ENCODE measurements at regions not wholly inside any gene's neighbourhood (a gene's known extent, or its start where the extent isn't known, plus 50 kb on each side); places are given as distances from the start of the nearest gene placed in this dataset.
"Not testable (repeated sequence)": the region's sequence is repeated elsewhere in the genome, so short reads cannot be mapped to it uniquely, and the experiment has no call there.

DNA sequence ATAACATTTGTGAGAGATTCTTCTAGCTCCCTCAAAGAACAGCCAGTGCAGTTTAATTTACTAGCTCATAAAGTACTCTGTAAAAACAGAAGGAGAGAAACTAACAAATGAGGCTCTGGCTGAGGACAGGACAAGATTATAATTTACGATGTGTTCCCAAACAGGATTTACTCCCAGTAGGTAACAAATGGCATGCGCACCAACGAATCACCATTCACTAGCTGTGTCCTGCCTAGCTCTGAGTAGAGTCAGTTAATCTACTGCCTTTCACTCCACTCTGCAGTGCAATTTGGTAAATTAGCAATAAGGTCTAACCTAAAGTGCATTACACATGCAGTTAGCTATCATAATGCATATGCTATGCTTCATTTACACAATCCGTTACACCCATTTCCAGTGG lies 497.4 kb upstream of the CCNG1 start:
- Histone ChIP-seq H3K9me3 (ENCODE audit: control insufficient read depth, insufficient read depth, low read length) (no peaks in the 10 kb centered on the region), H3K4me1 (ENCODE audit: control insufficient read depth, insufficient read depth, low read length) (no peaks in the 10 kb centered on the region), H3K36me3 (ENCODE audit: control insufficient read depth, insufficient read depth, low read length) (no peaks in the 10 kb centered on the region), H3K27ac (ENCODE audit: low read depth, low read length) (no peak overlapping the region), H3K4me3 (ENCODE audit: low read depth, low read length) (no peak overlapping the region), H3K27me3 (ENCODE audit: control insufficient read depth, insufficient read depth, low read length) (no peaks in the 10 kb centered on the region), H3K9ac (ENCODE audit: low read depth, low read length) (no peak overlapping the region)

DNA sequence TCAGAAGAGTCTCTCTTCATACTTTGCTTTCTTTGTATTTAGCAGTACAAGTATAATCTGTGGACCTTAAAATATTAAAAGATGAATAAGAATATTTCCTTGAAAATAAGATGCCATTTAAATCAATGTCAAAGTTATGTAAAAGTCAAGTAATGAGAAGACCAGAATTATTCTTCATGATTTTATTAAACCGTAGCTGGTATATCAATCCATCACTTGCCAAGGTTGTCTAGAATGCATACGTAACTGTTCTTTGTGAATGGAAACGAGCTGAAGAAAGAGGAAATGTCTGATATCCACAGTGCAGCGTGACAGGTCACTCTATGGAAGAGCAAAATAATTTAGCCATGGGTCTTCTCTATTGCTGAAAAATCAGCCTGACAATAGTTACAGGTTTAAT lies 488.7 kb upstream of the CCNG1 start:
- H3K9me3 ChIP-seq (ENCODE audit: control insufficient read depth, insufficient read depth, low read length) = no peaks in the 10 kb centered on the region
- H3K4me1 ChIP-seq (ENCODE audit: control insufficient read depth, insufficient read depth, low read length) = no peaks in the 10 kb centered on the region
- no peak overlapping the region for H3K9ac ChIP-seq (ENCODE audit: low read depth, low read length)
- no peak overlapping the region for H3K27ac ChIP-seq (ENCODE audit: low read depth, low read length)
- H3K36me3 ChIP-seq (ENCODE audit: control insufficient read depth, insufficient read depth, low read length) = no peaks in the 10 kb centered on the region
- H3K27me3 ChIP-seq (ENCODE audit: control insufficient read depth, insufficient read depth, low read length) = no peaks in the 10 kb centered on the region
- no peak overlapping the region for H3K4me3 ChIP-seq (ENCODE audit: low read depth, low read length)

DNA sequence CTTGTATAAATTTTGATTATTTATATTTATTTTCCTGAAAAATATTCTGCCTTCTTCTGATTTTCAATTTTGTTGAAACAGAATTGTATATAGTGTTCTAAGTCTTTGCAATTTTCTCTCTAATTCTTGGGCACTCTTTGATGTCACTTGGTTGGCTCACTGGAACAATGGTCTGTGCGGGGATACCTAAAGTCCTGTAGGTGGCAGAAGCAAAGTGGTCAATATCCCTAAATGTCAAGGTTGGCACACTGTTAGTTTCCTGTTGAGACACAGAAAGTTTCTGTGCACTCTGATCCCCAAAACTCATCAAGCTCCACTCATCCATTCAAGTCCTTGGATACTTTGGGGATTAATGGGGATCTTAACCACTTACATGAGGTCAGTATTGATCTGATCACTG lies 480.8 kb upstream of the CCNG1 start:
- Histone ChIP-seq H3K9me3 (ENCODE audit: control insufficient read depth, insufficient read depth, low read length) (no peaks in the 10 kb centered on the region), H3K4me3 (ENCODE audit: low read depth, low read length) (no peak overlapping the region), H3K9ac (ENCODE audit: low read depth, low read length) (no peak overlapping the region), H3K27ac (ENCODE audit: low read depth, low read length) (no peak overlapping the region), H3K4me1 (ENCODE audit: control insufficient read depth, insufficient read depth, low read length) (no peaks in the 10 kb centered on the region), H3K27me3 (ENCODE audit: control insufficient read depth, insufficient read depth, low read length) (no peaks in the 10 kb centered on the region), H3K36me3 (ENCODE audit: control insufficient read depth, insufficient read depth, low read length) (no peaks in the 10 kb centered on the region)

- not testable (repeated sequence) for H3K27me3 ChIP-seq (ENCODE audit: control insufficient read depth, insufficient read depth, low read length); H3K4me3 ChIP-seq (ENCODE audit: low read depth, low read length); H3K4me1 ChIP-seq (ENCODE audit: control insufficient read depth, insufficient read depth, low read length); H3K27ac ChIP-seq (ENCODE audit: low read depth, low read length); H3K9ac ChIP-seq (ENCODE audit: low read depth, low read length); H3K36me3 ChIP-seq (ENCODE audit: control insufficient read depth, insufficient read depth, low read length); H3K9me3 ChIP-seq (ENCODE audit: control insufficient read depth, insufficient read depth, low read length)
Measured at GRCh38 chr5:162964144-162964543, 473.3 kb upstream of the CCNG1 start.

- no peak overlapping the region for H3K27ac ChIP-seq (ENCODE audit: low read depth, low read length)
- H3K27me3 ChIP-seq (ENCODE audit: control insufficient read depth, insufficient read depth, low read length) = no peaks in the 10 kb centered on the region
- no peaks in the 10 kb centered on the region for H3K4me1 ChIP-seq (ENCODE audit: control insufficient read depth, insufficient read depth, low read length)
- H3K36me3 ChIP-seq (ENCODE audit: control insufficient read depth, insufficient read depth, low read length) = no peaks in the 10 kb centered on the region
- H3K9ac ChIP-seq (ENCODE audit: low read depth, low read length) = no peak overlapping the region
- H3K4me3 ChIP-seq (ENCODE audit: low read depth, low read length) = no peak overlapping the region
- no peaks in the 10 kb centered on the region for H3K9me3 ChIP-seq (ENCODE audit: control insufficient read depth, insufficient read depth, low read length)
Measured at GRCh38 chr5:162990063-162990462, 447.3 kb upstream of the CCNG1 start.

DNA sequence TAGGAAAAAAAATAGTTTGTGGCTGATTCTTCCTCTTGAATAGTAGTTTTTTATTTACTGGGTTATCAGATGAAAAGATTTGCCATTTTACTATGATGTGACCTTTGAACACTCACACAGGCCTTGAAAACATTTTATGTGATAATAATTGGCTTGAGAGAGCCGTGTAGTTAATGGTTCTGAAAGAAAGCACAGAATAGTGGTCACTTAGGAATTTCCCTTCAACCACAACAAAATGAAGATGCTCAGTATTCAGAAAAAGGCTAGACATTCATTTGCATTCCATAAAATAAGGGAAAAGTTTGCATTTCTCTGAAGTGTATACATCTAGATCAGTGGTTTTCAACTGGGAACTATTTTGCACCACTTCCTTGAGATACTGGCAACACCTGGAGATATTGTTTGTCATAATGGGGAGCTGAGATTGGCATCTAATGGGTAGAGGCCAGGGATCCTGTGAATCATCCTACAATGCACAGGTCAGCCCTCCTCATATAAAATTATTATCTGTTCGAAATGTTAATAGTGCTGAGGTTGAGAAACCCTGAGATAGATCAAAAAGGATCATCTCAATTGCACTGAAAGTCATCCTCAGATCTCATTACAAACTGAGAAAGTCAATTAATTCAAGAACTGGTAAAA lies 446.4 kb upstream of the CCNG1 start:
- no peak overlapping the region for H3K9ac ChIP-seq (ENCODE audit: low read depth, low read length)
- H3K36me3 ChIP-seq (ENCODE audit: control insufficient read depth, insufficient read depth, low read length) = no peaks in the 10 kb centered on the region
- H3K9me3 ChIP-seq (ENCODE audit: control insufficient read depth, insufficient read depth, low read length) = no peaks in the 10 kb centered on the region
- no peaks in the 10 kb centered on the region for H3K27me3 ChIP-seq (ENCODE audit: control insufficient read depth, insufficient read depth, low read length)
- H3K4me1 ChIP-seq (ENCODE audit: control insufficient read depth, insufficient read depth, low read length) = no peaks in the 10 kb centered on the region
- no peak overlapping the region for H3K27ac ChIP-seq (ENCODE audit: low read depth, low read length)
- H3K4me3 ChIP-seq (ENCODE audit: low read depth, low read length) = no peak overlapping the region

DNA sequence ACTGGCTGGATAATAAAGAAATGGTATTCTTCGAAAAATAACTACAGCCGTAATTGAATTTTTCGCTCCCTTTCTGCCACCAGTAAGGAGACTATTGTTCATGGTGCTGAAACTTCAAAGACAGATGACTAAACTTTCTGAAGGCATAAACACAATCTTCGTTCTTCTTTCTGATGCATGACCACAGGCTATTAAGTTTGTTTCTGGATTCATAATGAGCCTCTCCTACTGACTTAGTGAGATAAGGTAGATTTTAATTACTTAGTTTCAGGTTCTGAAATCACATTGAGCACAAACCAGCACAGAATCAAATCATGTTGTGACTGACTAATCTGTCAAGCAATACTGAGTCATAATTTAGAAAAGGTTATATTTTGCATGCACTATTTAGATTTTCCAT lies 441.8 kb upstream of the CCNG1 start:
- Histone ChIP-seq H3K4me3 (ENCODE audit: low read depth, low read length) (no peak overlapping the region), H3K9ac (ENCODE audit: low read depth, low read length) (no peak overlapping the region), H3K36me3 (ENCODE audit: control insufficient read depth, insufficient read depth, low read length) (no peaks in the 10 kb centered on the region), H3K4me1 (ENCODE audit: control insufficient read depth, insufficient read depth, low read length) (no peaks in the 10 kb centered on the region), H3K27me3 (ENCODE audit: control insufficient read depth, insufficient read depth, low read length) (no peaks in the 10 kb centered on the region), H3K9me3 (ENCODE audit: control insufficient read depth, insufficient read depth, low read length) (no peaks in the 10 kb centered on the region), H3K27ac (ENCODE audit: low read depth, low read length) (no peak overlapping the region)

DNA sequence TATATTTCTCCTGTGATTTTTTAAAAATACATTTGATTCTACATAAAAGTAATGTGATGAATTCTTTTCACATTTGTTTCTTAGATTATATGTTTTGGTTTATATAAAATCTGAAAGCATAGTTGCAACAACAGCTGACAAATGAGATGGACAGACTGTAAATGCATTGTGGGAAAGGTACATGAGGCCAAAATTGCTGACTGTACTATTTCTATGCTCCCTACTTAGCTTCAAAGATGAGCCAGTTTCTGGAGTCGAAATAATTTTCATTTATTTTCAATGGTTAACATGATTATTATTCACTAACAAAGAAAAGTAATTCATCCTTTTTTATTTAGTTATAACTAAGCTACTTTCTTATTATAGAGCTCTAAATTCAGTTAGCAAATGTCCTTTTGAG lies 441.3 kb upstream of the CCNG1 start:
- Histone ChIP-seq H3K4me1 (ENCODE audit: control insufficient read depth, insufficient read depth, low read length) (no peaks in the 10 kb centered on the region), H3K27me3 (ENCODE audit: control insufficient read depth, insufficient read depth, low read length) (no peaks in the 10 kb centered on the region), H3K9me3 (ENCODE audit: control insufficient read depth, insufficient read depth, low read length) (no peaks in the 10 kb centered on the region), H3K36me3 (ENCODE audit: control insufficient read depth, insufficient read depth, low read length) (no peaks in the 10 kb centered on the region), H3K4me3 (ENCODE audit: low read depth, low read length) (no peak overlapping the region), H3K9ac (ENCODE audit: low read depth, low read length) (no peak overlapping the region), H3K27ac (ENCODE audit: low read depth, low read length) (no peak overlapping the region)

GRCh38 chr5:163005949-163006348 lies 431.4 kb upstream of the CCNG1 start:
- H3K27me3 ChIP-seq (ENCODE audit: control insufficient read depth, insufficient read depth, low read length) = no peaks in the 10 kb centered on the region
- H3K9me3 ChIP-seq (ENCODE audit: control insufficient read depth, insufficient read depth, low read length) = no peaks in the 10 kb centered on the region
- H3K4me3 ChIP-seq (ENCODE audit: low read depth, low read length) = no peak overlapping the region
- no peak overlapping the region for H3K27ac ChIP-seq (ENCODE audit: low read depth, low read length)
- H3K4me1 ChIP-seq (ENCODE audit: control insufficient read depth, insufficient read depth, low read length) = no peaks in the 10 kb centered on the region
- H3K36me3 ChIP-seq (ENCODE audit: control insufficient read depth, insufficient read depth, low read length) = no peaks in the 10 kb centered on the region
- no peak overlapping the region for H3K9ac ChIP-seq (ENCODE audit: low read depth, low read length)

DNA sequence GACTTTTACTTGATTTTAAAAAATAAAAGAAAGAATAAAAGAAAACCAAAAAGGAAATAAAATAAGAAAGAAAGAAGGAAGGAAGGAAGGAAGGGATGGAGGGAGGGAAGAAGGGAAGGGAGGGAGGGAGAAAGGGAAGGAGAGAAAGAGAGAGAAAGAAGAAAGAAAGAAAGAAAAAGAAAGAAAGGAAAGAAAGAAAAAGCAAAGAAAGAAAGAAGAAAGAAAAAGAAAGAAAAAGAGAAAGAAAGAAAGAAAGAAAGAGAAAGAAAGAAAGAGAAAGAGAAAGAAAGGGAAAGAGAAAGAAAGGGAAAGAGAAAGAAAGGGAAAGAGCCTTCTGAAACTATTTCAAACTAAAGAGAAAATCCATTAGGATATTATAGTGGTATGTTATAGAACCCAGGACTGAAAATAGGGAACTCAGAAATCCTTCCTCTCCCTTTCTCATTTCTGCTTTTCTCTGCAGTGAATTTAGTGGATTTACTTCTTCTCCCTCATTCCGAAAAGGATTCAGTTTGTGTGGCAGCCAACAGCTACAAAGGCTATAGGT lies 414.7 kb upstream of the CCNG1 start:
- Histone ChIP-seq H3K4me3 (ENCODE audit: low read depth, low read length) (no peak overlapping the region), H3K9ac (ENCODE audit: low read depth, low read length) (no peak overlapping the region), H3K36me3 (ENCODE audit: control insufficient read depth, insufficient read depth, low read length) (no peaks in the 10 kb centered on the region), H3K27ac (ENCODE audit: low read depth, low read length) (no peak overlapping the region), H3K9me3 (ENCODE audit: control insufficient read depth, insufficient read depth, low read length) (no peaks in the 10 kb centered on the region), H3K4me1 (ENCODE audit: control insufficient read depth, insufficient read depth, low read length) (no peaks in the 10 kb centered on the region), H3K27me3 (ENCODE audit: control insufficient read depth, insufficient read depth, low read length) (no peaks in the 10 kb centered on the region)

DNA sequence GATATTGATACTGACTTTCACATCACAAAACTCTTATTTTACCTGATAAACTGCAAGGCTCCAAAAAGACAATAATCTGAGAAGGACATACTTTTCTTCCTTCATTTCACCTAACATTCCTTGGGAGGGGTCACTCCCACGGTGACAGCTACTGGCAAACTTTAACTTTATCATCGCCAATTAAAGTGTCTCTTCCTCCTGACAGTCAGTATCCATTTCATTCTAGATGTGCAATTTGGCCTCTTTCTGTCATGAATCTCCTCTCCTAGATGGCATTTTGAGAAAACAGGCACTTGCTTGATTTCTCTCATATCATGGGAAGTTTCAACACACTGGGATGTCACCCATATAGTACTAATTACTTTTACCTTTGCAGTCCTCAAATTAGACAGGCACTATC lies 413.5 kb upstream of the CCNG1 start:
- H3K4me3 ChIP-seq (ENCODE audit: low read depth, low read length) = no peak overlapping the region
- no peaks in the 10 kb centered on the region for H3K36me3 ChIP-seq (ENCODE audit: control insufficient read depth, insufficient read depth, low read length)
- H3K27ac ChIP-seq (ENCODE audit: low read depth, low read length) = no peak overlapping the region
- H3K27me3 ChIP-seq (ENCODE audit: control insufficient read depth, insufficient read depth, low read length) = no peaks in the 10 kb centered on the region
- H3K4me1 ChIP-seq (ENCODE audit: control insufficient read depth, insufficient read depth, low read length) = no peaks in the 10 kb centered on the region
- H3K9me3 ChIP-seq (ENCODE audit: control insufficient read depth, insufficient read depth, low read length) = no peaks in the 10 kb centered on the region
- no peak overlapping the region for H3K9ac ChIP-seq (ENCODE audit: low read depth, low read length)

Measured in HUES48 (cell line).